ENCODE measurements at regions not wholly inside any gene's neighbourhood (a gene's known extent, or its start where the extent isn't known, plus 50 kb on each side); places are given as distances from the start of the nearest gene placed in this dataset.

DNA sequence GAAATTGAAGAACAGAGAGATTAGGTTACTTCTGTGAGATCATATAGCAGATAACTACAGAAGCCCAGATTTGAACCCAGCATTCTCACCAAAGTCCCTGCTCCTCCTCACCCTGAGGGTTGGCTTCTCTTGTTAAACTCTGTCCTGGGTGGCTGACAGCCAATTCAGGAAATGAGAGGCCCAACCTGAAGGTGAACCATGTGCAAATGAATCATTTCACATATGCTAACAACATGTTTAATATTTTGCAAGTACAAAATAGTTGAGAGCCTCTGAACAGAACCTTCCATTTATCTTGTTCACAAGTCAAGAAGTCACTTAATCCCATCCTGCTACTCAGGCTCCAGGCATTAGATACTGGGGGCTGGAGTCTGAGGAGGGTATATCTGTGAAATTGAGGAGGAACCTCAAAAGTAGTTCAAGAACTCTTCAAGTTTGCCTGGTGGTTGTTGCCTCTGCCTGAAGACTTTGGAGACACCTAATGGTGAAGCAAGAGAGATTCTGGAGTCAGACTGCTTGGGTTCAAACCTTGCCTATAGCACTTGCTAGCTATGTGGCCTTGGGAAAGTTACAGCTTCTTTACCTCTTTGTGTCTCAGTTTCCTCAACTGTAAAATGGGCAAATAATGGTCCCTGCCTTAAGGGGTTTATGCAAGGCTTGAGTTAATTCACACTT lies 564.0 kb downstream of the PSAT1 start:
- no peak overlapping the region for H3K4me2 ChIP-seq
- Mint-ChIP-seq H3K4me1 (peaks cover 25% of the 10 kb centered on the region), H3K27me3 (ENCODE audit: insufficient read depth, low read depth) (peaks cover 18% of the 10 kb centered on the region), H3K27ac (no peak overlapping the region), H3K36me3 (no peaks in the 10 kb centered on the region), H3K9me3 (no peaks in the 10 kb centered on the region), H3K4me3 (no peak overlapping the region)
- no peak overlapping the region for H3K9ac ChIP-seq
- H3K4me1 ChIP-seq: peaks cover 25% of the 10 kb centered on the region
- no peak for DNase-seq (ENCODE audit: low spot score)
- H3K27me3 ChIP-seq: no peaks in the 10 kb centered on the region
- H3F3A ChIP-seq (ENCODE audit: low read depth): peaks cover 14% of the 10 kb centered on the region
- H3K9me3 ChIP-seq (ENCODE audit: low read depth): no peaks in the 10 kb centered on the region
- no peaks in the 10 kb centered on the region for H4K20me1 ChIP-seq (ENCODE audit: low read depth)
- TF ChIP-seq, protein P1, sequence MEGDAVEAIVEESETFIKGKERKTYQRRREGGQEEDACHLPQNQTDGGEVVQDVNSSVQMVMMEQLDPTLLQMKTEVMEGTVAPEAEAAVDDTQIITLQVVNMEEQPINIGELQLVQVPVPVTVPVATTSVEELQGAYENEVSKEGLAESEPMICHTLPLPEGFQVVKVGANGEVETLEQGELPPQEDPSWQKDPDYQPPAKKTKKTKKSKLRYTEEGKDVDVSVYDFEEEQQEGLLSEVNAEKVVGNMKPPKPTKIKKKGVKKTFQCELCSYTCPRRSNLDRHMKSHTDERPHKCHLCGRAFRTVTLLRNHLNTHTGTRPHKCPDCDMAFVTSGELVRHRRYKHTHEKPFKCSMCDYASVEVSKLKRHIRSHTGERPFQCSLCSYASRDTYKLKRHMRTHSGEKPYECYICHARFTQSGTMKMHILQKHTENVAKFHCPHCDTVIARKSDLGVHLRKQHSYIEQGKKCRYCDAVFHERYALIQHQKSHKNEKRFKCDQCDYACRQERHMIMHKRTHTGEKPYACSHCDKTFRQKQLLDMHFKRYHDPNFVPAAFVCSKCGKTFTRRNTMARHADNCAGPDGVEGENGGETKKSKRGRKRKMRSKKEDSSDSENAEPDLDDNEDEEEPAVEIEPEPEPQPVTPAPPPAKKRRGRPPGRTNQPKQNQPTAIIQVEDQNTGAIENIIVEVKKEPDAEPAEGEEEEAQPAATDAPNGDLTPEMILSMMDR (IDR thresholded peaks at IDR 0.05): no peak
- TF ChIP-seq EZH2 (IDR thresholded peaks at IDR 0.05) (no peak), EZH2phosphoT487 (IDR thresholded peaks at IDR 0.05) (no peak)
- H2AFZ ChIP-seq (replicated peaks): no peak overlapping the region
- H3K79me2 ChIP-seq (ENCODE audit: low read depth): no peaks in the 10 kb centered on the region
- H3K27ac ChIP-seq: no peak overlapping the region
- no peaks in the 10 kb centered on the region for H3K36me3 ChIP-seq
- no peak overlapping the region for H3K4me3 ChIP-seq

DNA sequence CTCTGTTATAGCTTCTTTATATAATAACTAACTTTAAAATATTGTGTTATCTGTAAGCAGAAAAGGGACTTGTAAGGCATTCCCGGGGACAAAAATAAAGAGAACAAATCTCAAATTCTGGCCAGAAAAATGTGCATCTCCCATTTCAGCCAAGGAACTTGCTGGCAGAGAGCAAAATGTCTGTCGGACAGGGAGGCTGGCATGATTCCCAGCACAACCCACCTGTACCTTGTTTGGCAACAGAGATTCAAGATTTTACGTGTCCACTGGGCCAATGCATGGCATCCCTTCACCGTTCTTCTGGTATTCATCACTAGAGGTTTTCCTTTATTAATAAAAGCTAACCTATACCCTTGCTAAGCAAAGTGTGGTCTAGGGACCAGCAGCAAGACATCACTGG lies 566.6 kb downstream of the PSAT1 start:
- no peak overlapping the region for H2AFZ ChIP-seq (replicated peaks)

DNA sequence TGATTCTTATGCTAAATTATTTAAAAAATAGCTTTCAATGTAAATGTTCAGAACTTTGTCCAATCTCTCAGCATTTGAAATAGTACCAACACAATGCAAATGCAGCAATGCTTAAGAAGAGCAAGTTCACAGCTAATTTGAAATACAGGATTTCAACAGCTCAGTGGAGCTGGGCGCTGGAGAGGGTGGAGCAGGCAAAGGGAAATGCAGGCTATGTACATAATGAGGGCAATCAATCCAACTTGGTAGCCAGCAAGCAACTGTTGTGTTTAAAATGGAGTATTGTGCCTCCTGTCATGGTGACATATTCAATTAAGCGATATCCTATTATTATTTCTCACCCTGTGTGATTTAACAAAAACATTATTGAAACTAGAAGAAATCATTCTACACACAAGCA lies 568.8 kb downstream of the PSAT1 start:
- TF ChIP-seq, protein P1 (IDR thresholded peaks at IDR 0.05): no peak
- TF ChIP-seq EZH2 (IDR thresholded peaks at IDR 0.05): no peak
- no peak for TF ChIP-seq EZH2phosphoT487 (IDR thresholded peaks at IDR 0.05)
- no peak for DNase-seq (ENCODE audit: low spot score)
- H3K27me3 Mint-ChIP-seq (ENCODE audit: insufficient read depth, low read depth): peaks cover 2% of the 10 kb centered on the region
- H3K36me3 Mint-ChIP-seq: no peaks in the 10 kb centered on the region
- H2AFZ ChIP-seq (replicated peaks): no peak overlapping the region
- H3K27ac Mint-ChIP-seq: no peak overlapping the region
- H3K4me3 ChIP-seq: no peak overlapping the region
- H3K27ac ChIP-seq: no peak overlapping the region
- H3K79me2 ChIP-seq (ENCODE audit: low read depth): no peaks in the 10 kb centered on the region
- H3F3A ChIP-seq (ENCODE audit: low read depth): no peaks in the 10 kb centered on the region
- H3K9me3 ChIP-seq (ENCODE audit: low read depth): no peaks in the 10 kb centered on the region
- no peaks in the 10 kb centered on the region for H3K4me1 ChIP-seq
- H4K20me1 ChIP-seq (ENCODE audit: low read depth): no peaks in the 10 kb centered on the region
- no peak overlapping the region for H3K4me3 Mint-ChIP-seq
- no peak overlapping the region for H3K9ac ChIP-seq
- H3K4me2 ChIP-seq: no peak overlapping the region
- no peaks in the 10 kb centered on the region for H3K9me3 Mint-ChIP-seq
- no peaks in the 10 kb centered on the region for H3K36me3 ChIP-seq
- no peaks in the 10 kb centered on the region for H3K4me1 Mint-ChIP-seq
- no peaks in the 10 kb centered on the region for H3K27me3 ChIP-seq

More for the DNA sequence above, 566.6 kb downstream of the PSAT1 start:
- H3K4me2 ChIP-seq: no peak overlapping the region
- no peaks in the 10 kb centered on the region for H3K9me3 ChIP-seq (ENCODE audit: low read depth)
- no peaks in the 10 kb centered on the region for H3K9me3 Mint-ChIP-seq
- TF ChIP-seq EZH2 (IDR thresholded peaks at IDR 0.05): no peak
- TF ChIP-seq EZH2phosphoT487 (IDR thresholded peaks at IDR 0.05): no peak
- TF ChIP-seq, protein P1 (IDR thresholded peaks at IDR 0.05): no peak
- no peaks in the 10 kb centered on the region for H3K79me2 ChIP-seq (ENCODE audit: low read depth)
- no peaks in the 10 kb centered on the region for H3F3A ChIP-seq (ENCODE audit: low read depth)
- peaks cover 10% of the 10 kb centered on the region for H3K27me3 Mint-ChIP-seq (ENCODE audit: insufficient read depth, low read depth)
- H3K4me3 Mint-ChIP-seq: no peak overlapping the region
- peaks cover under 1% of the 10 kb centered on the region for H3K4me1 ChIP-seq
- no peaks in the 10 kb centered on the region for H3K27me3 ChIP-seq
- H3K27ac ChIP-seq: no peak overlapping the region
- H3K27ac Mint-ChIP-seq: no peak overlapping the region
- H4K20me1 ChIP-seq (ENCODE audit: low read depth): no peaks in the 10 kb centered on the region
- no peaks in the 10 kb centered on the region for H3K36me3 ChIP-seq
- H3K9ac ChIP-seq: no peak overlapping the region
- no peak overlapping the region for H3K4me3 ChIP-seq
- H3K36me3 Mint-ChIP-seq: no peaks in the 10 kb centered on the region
- no peaks in the 10 kb centered on the region for H3K4me1 Mint-ChIP-seq
- DNase-seq (ENCODE audit: low spot score): no peak
